ENCODE measurements at regions not wholly inside any gene's neighbourhood (a gene's known extent, or its start where the extent isn't known, plus 50 kb on each side); places are given as distances from the start of the nearest gene placed in this dataset.

GRCh38 chr2:22377268-22377667 is 1007.7 kb upstream of the KLHL29 start:
- H3K9ac ChIP-seq (ENCODE audit: insufficient read depth, low read depth, low read length), result no peak overlapping the region
- no peak overlapping the region for H3K4me3 ChIP-seq (replicated peaks in 1 of 3; ENCODE audit: insufficient read depth in 1 of 3, low read depth in 2 of 3, low read length in 3 of 3)
- TF ChIP-seq, protein P1, sequence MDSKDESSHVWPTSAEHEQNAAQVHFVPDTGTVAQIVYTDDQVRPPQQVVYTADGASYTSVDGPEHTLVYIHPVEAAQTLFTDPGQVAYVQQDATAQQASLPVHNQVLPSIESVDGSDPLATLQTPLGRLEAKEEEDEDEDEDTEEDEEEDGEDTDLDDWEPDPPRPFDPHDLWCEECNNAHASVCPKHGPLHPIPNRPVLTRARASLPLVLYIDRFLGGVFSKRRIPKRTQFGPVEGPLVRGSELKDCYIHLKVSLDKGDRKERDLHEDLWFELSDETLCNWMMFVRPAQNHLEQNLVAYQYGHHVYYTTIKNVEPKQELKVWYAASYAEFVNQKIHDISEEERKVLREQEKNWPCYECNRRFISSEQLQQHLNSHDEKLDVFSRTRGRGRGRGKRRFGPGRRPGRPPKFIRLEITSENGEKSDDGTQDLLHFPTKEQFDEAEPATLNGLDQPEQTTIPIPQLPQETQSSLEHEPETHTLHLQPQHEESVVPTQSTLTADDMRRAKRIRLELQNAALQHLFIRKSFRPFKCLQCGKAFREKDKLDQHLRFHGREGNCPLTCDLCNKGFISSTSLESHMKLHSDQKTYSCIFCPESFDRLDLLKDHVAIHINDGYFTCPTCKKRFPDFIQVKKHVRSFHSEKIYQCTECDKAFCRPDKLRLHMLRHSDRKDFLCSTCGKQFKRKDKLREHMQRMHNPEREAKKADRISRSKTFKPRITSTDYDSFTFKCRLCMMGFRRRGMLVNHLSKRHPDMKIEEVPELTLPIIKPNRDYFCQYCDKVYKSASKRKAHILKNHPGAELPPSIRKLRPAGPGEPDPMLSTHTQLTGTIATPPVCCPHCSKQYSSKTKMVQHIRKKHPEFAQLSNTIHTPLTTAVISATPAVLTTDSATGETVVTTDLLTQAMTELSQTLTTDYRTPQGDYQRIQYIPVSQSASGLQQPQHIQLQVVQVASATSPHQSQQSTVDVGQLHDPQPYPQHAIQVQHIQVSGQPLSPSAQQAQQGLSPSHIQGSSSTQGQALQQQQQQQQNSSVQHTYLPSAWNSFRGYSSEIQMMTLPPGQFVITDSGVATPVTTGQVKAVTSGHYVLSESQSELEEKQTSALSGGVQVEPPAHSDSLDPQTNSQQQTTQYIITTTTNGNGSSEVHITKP (CRISPR knock-in tag; IDR thresholded peaks at IDR 0.05; ENCODE audit: low read depth), result no peak
- no peak for TF ChIP-seq ZNF879 (CRISPR knock-in tag; IDR thresholded peaks at IDR 0.05)
- no peak for TF ChIP-seq GPN1 (CRISPR knock-in tag; IDR thresholded peaks at IDR 0.05; ENCODE audit: borderline replicate concordance)
- TF ChIP-seq BRD4 (CRISPR knock-in tag; IDR thresholded peaks at IDR 0.05), result no peak
- no peak for TF ChIP-seq HINFP (CRISPR knock-in tag; IDR thresholded peaks at IDR 0.05; ENCODE audit: low read depth)
- TF ChIP-seq, protein P2, sequence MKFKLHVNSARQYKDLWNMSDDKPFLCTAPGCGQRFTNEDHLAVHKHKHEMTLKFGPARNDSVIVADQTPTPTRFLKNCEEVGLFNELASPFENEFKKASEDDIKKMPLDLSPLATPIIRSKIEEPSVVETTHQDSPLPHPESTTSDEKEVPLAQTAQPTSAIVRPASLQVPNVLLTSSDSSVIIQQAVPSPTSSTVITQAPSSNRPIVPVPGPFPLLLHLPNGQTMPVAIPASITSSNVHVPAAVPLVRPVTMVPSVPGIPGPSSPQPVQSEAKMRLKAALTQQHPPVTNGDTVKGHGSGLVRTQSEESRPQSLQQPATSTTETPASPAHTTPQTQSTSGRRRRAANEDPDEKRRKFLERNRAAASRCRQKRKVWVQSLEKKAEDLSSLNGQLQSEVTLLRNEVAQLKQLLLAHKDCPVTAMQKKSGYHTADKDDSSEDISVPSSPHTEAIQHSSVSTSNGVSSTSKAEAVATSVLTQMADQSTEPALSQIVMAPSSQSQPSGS (CRISPR knock-in tag; IDR thresholded peaks at IDR 0.05), result no peak
- TF ChIP-seq CHD2 (IDR thresholded peaks at IDR 0.05; ENCODE audit: low read depth, low read length), result no peak
- TF ChIP-seq, protein P3, sequence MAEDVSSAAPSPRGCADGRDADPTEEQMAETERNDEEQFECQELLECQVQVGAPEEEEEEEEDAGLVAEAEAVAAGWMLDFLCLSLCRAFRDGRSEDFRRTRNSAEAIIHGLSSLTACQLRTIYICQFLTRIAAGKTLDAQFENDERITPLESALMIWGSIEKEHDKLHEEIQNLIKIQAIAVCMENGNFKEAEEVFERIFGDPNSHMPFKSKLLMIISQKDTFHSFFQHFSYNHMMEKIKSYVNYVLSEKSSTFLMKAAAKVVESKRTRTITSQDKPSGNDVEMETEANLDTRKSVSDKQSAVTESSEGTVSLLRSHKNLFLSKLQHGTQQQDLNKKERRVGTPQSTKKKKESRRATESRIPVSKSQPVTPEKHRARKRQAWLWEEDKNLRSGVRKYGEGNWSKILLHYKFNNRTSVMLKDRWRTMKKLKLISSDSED (CRISPR knock-in tag; IDR thresholded peaks at IDR 0.05), result no peak
- no peak for TF ChIP-seq HES4 (CRISPR knock-in tag; IDR thresholded peaks at IDR 0.05; ENCODE audit: borderline replicate concordance)
- TF ChIP-seq ZFY (CRISPR knock-in tag; IDR thresholded peaks at IDR 0.05), result no peak
- no peak for TF ChIP-seq JARID2 (CRISPR knock-in tag; IDR thresholded peaks at IDR 0.05; ENCODE audit: insufficient replicate concordance)
- TF ChIP-seq SMAD1 (CRISPR knock-in tag; IDR thresholded peaks at IDR 0.05; ENCODE audit: borderline replicate concordance, low read depth), result no peak
- no peak for TF ChIP-seq ZFP37 (CRISPR knock-in tag; IDR thresholded peaks at IDR 0.05; ENCODE audit: borderline replicate concordance)
- TF ChIP-seq SP2 (CRISPR knock-in tag; IDR thresholded peaks at IDR 0.05), result no peak
- no peak for TF ChIP-seq ZNF557 (CRISPR knock-in tag; IDR thresholded peaks at IDR 0.05)
- TF ChIP-seq TARDBP (CRISPR knock-in tag; IDR thresholded peaks at IDR 0.05), result no peak
- no peak for TF ChIP-seq MZF1 (CRISPR knock-in tag; IDR thresholded peaks at IDR 0.05; ENCODE audit: borderline replicate concordance)
- TF ChIP-seq ZNF564 (CRISPR knock-in tag; IDR thresholded peaks at IDR 0.05), result no peak
- TF ChIP-seq ZNF430 (CRISPR knock-in tag; IDR thresholded peaks at IDR 0.05), result no peak
- H3K27ac ChIP-seq (ENCODE audit: extremely low read length, insufficient read depth, low read length), result no peak overlapping the region
- no peaks in the 10 kb centered on the region for H3K79me2 ChIP-seq (ENCODE audit: insufficient read depth, low read length)
- WGBS (ENCODE audit: low lambda C conversion rate), result 16% methylated on average over 6 of the region's 6 CpGs
- in situ Hi-C loops (cut with HindIII; ENCODE audit: extremely low pct_ligation_motif_present, low pct_unique_long_range_greater_than_20kb), result no loop called here
- CTCF ChIA-PET (ENCODE audit: low intra/inter-chr PET ratio, low total read pairs), result no interaction called here
- intact Hi-C loops (cut with micrococcal nuclease; ENCODE audit: unreplicated experiment), result no loop called here
- BruUV-seq (replicated peaks), result no TSS peak
- peaks cover 26% of the 10 kb centered on the region; the same call in 1 of the 2 replicates for H3K9me3 ChIP-seq (ENCODE audit: low read length)
- DNase-seq (ENCODE audit: low spot score) (no peak), FAIRE-seq (no peak), ATAC-seq (no peak)
- no peak overlapping the region for H3K4me2 ChIP-seq (ENCODE audit: low read depth, low read length)
- no peaks in the 10 kb centered on the region for H3K36me3 ChIP-seq (replicated peaks in 1 of 2; ENCODE audit: control insufficient read depth in 1 of 2, insufficient read depth in 2 of 2, low read length in 2 of 2)
- H3K4me1 ChIP-seq (ENCODE audit: insufficient read depth, low read length), result no peaks in the 10 kb centered on the region
- H4K20me1 ChIP-seq (ENCODE audit: insufficient read depth, low read length), result no peaks in the 10 kb centered on the region
- POLR2A ChIA-PET, result no interaction called here
- H2AFZ ChIP-seq (ENCODE audit: low read length), result no peak overlapping the region
- H3K27me3 ChIP-seq (ENCODE audit: control insufficient read depth in 1 of 2, insufficient read depth in 2 of 2, low read length in 2 of 2), result no peaks in the 10 kb centered on the region

All from HepG2 (cell line).